HL-60 (cell line): ENCODE measurements at regions not wholly inside any gene's neighbourhood (a gene's known extent, or its start where the extent isn't known, plus 50 kb on each side); places are given as distances from the start of the nearest gene placed in this dataset.

Experiments
- POLR2AphosphoS5 ChIP-seq: IDR thresholded peaks from 2 replicates; pipeline ENCODE4 v1.6.1; 2012; ENCODE audit warnings: low read depth
- TF ChIP-seq, protein P1 (sequence below): IDR thresholded peaks from one replicate; pipeline ENCODE4 v1.5.1; 2011; ENCODE audit warnings: low read length, control low read depth, inconsistent platforms; ENCODE audit not compliant: insufficient read depth
- TF ChIP-seq, protein P2 (sequence below): IDR thresholded peaks from 2 replicates; pipeline ENCODE4 v1.6.1; 2012; ENCODE audit warnings: low read depth; ENCODE audit not compliant: insufficient replicate concordance

DNA sequence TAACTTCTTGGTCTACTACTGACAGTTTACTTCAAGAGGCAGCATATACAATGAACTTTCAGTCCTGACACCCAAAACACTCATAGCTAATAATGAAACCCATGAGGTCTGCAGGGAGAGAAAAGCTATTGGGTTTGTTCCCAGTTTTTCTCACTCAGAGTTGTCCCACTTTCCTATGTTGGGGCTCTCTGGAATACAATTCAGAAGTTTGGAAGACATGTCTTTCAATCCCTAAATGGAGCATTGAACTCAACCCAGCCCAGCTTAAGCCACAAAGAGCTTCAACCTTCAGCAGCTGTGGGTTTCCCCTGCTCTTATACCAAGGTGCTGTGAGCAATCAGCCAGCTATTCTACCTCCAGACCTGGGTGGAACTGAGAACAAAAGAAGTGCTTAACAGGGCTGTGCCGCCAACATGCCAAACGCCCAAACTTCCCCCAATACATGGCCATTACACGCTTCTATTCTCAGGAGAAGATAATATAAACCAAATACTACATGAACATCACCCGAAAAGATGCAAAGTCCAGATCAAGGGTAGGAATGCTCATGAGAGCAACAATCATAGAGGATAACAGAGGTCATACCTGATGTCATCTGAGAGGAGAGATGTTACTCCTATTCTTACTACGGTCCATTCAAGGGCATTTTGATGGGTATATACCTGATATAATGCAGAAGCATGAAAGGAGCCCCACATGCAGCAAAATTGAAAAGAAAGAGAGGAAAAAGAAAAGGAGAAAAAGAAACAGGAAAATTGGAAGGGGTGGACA, 131.2 kb upstream of the TGFBR2 start:
- TF ChIP-seq, protein P1, sequence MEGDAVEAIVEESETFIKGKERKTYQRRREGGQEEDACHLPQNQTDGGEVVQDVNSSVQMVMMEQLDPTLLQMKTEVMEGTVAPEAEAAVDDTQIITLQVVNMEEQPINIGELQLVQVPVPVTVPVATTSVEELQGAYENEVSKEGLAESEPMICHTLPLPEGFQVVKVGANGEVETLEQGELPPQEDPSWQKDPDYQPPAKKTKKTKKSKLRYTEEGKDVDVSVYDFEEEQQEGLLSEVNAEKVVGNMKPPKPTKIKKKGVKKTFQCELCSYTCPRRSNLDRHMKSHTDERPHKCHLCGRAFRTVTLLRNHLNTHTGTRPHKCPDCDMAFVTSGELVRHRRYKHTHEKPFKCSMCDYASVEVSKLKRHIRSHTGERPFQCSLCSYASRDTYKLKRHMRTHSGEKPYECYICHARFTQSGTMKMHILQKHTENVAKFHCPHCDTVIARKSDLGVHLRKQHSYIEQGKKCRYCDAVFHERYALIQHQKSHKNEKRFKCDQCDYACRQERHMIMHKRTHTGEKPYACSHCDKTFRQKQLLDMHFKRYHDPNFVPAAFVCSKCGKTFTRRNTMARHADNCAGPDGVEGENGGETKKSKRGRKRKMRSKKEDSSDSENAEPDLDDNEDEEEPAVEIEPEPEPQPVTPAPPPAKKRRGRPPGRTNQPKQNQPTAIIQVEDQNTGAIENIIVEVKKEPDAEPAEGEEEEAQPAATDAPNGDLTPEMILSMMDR, result no peak
- no peak for TF ChIP-seq POLR2AphosphoS5
- TF ChIP-seq, protein P2, sequence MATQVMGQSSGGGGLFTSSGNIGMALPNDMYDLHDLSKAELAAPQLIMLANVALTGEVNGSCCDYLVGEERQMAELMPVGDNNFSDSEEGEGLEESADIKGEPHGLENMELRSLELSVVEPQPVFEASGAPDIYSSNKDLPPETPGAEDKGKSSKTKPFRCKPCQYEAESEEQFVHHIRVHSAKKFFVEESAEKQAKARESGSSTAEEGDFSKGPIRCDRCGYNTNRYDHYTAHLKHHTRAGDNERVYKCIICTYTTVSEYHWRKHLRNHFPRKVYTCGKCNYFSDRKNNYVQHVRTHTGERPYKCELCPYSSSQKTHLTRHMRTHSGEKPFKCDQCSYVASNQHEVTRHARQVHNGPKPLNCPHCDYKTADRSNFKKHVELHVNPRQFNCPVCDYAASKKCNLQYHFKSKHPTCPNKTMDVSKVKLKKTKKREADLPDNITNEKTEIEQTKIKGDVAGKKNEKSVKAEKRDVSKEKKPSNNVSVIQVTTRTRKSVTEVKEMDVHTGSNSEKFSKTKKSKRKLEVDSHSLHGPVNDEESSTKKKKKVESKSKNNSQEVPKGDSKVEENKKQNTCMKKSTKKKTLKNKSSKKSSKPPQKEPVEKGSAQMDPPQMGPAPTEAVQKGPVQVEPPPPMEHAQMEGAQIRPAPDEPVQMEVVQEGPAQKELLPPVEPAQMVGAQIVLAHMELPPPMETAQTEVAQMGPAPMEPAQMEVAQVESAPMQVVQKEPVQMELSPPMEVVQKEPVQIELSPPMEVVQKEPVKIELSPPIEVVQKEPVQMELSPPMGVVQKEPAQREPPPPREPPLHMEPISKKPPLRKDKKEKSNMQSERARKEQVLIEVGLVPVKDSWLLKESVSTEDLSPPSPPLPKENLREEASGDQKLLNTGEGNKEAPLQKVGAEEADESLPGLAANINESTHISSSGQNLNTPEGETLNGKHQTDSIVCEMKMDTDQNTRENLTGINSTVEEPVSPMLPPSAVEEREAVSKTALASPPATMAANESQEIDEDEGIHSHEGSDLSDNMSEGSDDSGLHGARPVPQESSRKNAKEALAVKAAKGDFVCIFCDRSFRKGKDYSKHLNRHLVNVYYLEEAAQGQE, result no peak
